ENCODE measurements at regions not wholly inside any gene's neighbourhood (a gene's known extent, or its start where the extent isn't known, plus 50 kb on each side); places are given as distances from the start of the nearest gene placed in this dataset.

DNA sequence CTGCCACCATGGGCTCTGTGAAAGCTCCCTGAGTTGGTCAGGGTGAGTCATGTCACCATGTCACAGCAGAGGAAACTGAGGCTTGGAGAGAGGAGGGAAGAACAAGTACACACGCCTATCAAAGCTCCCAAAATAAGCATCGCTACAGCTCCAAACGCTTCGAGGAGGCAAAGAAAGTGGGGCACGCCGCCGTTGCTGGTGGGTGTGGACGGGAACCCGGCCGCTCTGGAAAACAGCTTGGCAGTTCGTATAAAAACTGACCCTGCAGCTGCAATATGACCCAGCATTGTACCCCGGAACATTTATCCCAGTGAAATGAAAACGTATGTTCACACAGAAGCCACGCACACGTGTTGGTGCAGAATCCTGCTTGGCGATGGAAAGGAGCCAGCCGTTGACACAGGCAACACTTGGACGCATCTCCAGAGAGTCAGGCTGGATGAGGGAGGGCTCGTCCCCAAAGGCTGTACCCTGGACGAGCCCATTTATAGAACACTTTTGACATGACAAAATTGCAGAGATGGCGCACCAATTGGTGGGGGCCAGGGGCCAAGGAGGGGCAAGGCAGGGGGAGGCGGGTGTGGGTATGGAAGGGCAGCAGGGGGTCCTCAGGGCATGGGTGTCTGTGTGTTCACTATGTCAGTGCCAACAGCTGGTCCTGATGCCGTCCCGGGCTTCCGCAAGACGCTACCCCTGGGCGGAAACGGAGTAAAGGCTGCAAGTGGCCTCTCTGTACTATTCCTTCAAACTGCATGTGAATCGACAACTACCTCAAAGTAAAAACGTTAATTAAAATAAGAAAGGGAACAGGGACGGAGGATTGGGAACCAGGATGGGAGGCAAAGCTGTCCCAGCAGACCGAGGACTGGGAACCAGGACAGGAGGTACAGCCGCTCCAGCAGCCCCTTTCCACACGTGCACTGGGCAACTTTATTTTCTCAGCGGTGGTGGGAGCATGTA is 173.0 kb downstream of the OLFM1 start:
- no peak overlapping the region for H4K8ac ChIP-seq (ENCODE audit: low read length)
- no peak overlapping the region for H3K4ac ChIP-seq (ENCODE audit: low read depth in 1 of 2, low read length in 2 of 2)
- H3K14ac ChIP-seq (ENCODE audit: low read length in 2 of 2): no peak overlapping the region
- no peak overlapping the region for H3K27ac ChIP-seq (ENCODE audit: low read length, poor library complexity, severe bottlenecking)
- H3K18ac ChIP-seq (ENCODE audit: low read depth in 1 of 2, low read length in 2 of 2): no peak overlapping the region
- no peak overlapping the region for H2BK12ac ChIP-seq (ENCODE audit: low read length in 2 of 2)
- H2BK120ac ChIP-seq (ENCODE audit: low read depth, low read length): no peak overlapping the region
- no peak overlapping the region for H2BK15ac ChIP-seq (ENCODE audit: low read depth, poor library complexity, severe bottlenecking)
- H3K27me3 ChIP-seq (ENCODE audit: control insufficient read depth in 1 of 2, insufficient read depth in 1 of 2, low read length in 2 of 2): peaks cover 0 to 39% of the 10 kb centered on the region in 2 experiments
- no peaks in the 10 kb centered on the region for H3K79me1 ChIP-seq (replicated peaks; ENCODE audit: low read length, poor library complexity, severe bottlenecking)
- H3K9me3 ChIP-seq (ENCODE audit: control insufficient read depth, low read length): no peaks in the 10 kb centered on the region
- H2AFZ ChIP-seq (ENCODE audit: low read depth, low read length): no peak overlapping the region
- H3K9ac ChIP-seq (ENCODE audit: low read length): no peak overlapping the region
- H3K4me3 ChIP-seq (ENCODE audit: insufficient read depth in 1 of 2, low read depth in 1 of 2, low read length in 2 of 2): no peak overlapping the region
- no peak overlapping the region for H3K23ac ChIP-seq (ENCODE audit: low read length in 2 of 2)
- 76% methylated on average over 28 of the region's 35 CpGs for WGBS
- no peak overlapping the region for H2AK5ac ChIP-seq (ENCODE audit: low read length, severe bottlenecking)
- no peak for DNase-seq
- no peaks in the 10 kb centered on the region for H3K4me1 ChIP-seq (ENCODE audit: control insufficient read depth, insufficient read depth, low read depth, low read length)
- H2BK5ac ChIP-seq (ENCODE audit: low read depth, low read length, poor library complexity, severe bottlenecking): no peak overlapping the region
- no peak overlapping the region for H4K91ac ChIP-seq (ENCODE audit: low read length)
- H3K4me2 ChIP-seq (ENCODE audit: low read length, poor library complexity, severe bottlenecking): no peak overlapping the region
- no peaks in the 10 kb centered on the region for H3K36me3 ChIP-seq (ENCODE audit: control insufficient read depth in 1 of 2, insufficient read depth in 2 of 2, low read depth in 1 of 2, low read length in 2 of 2)

DNA sequence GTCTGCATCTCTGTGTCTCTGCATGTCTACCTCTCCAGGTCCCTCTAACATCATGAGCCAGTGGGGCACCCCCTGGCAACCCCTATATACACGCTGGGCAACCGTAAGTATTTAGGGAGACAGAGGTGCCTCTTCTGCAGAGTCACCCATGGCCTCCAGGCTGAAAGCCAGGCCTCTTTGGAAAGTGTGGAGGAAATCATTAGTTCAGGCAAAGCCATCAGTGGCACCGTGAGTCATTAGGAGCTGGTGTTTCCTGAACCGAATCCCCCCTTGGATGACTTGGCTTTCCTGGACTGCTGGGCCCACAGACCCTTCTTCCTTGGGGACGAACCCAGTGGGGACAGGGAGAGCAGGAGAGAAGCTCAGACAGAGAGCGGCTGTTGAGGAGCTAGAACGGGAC is 174.8 kb downstream of the OLFM1 start:
- 71% methylated on average over 7 of the region's 7 CpGs for WGBS
- Histone ChIP-seq H2BK5ac (ENCODE audit: low read depth, low read length, poor library complexity, severe bottlenecking) (no peak overlapping the region), H3K4me3 (ENCODE audit: insufficient read depth in 1 of 2, low read depth in 1 of 2, low read length in 2 of 2) (no peak overlapping the region), H3K14ac (ENCODE audit: low read length in 2 of 2) (no peak overlapping the region), H2AFZ (ENCODE audit: low read depth, low read length) (no peak overlapping the region), H3K18ac (ENCODE audit: low read depth in 1 of 2, low read length in 2 of 2) (no peak overlapping the region), H3K36me3 (ENCODE audit: control insufficient read depth in 1 of 2, insufficient read depth in 2 of 2, low read depth in 1 of 2, low read length in 2 of 2) (no peaks in the 10 kb centered on the region), H3K79me1 (replicated peaks; ENCODE audit: low read length, poor library complexity, severe bottlenecking) (no peaks in the 10 kb centered on the region), H2BK120ac (ENCODE audit: low read depth, low read length) (no peak overlapping the region), H4K8ac (ENCODE audit: low read length) (no peak overlapping the region), H3K4ac (ENCODE audit: low read depth in 1 of 2, low read length in 2 of 2) (no peak overlapping the region), H3K9me3 (ENCODE audit: control insufficient read depth, low read length) (no peaks in the 10 kb centered on the region), H3K27ac (ENCODE audit: low read length, poor library complexity, severe bottlenecking) (no peak overlapping the region), H3K4me1 (ENCODE audit: control insufficient read depth, insufficient read depth, low read depth, low read length) (no peaks in the 10 kb centered on the region), H3K9ac (ENCODE audit: low read length) (no peak overlapping the region), H2AK5ac (ENCODE audit: low read length, severe bottlenecking) (no peak overlapping the region), H3K4me2 (ENCODE audit: low read length, poor library complexity, severe bottlenecking) (no peak overlapping the region), H4K91ac (ENCODE audit: low read length) (no peak overlapping the region), H3K27me3 (ENCODE audit: control insufficient read depth in 1 of 2, insufficient read depth in 1 of 2, low read length in 2 of 2) (peaks cover 0 to 45% of the 10 kb centered on the region in 2 experiments), H2BK12ac (ENCODE audit: low read length in 2 of 2) (no peak overlapping the region), H2BK15ac (ENCODE audit: low read depth, poor library complexity, severe bottlenecking) (no peak overlapping the region), H3K23ac (ENCODE audit: low read length in 2 of 2) (no peak overlapping the region)
- DNase-seq: no peak

DNA sequence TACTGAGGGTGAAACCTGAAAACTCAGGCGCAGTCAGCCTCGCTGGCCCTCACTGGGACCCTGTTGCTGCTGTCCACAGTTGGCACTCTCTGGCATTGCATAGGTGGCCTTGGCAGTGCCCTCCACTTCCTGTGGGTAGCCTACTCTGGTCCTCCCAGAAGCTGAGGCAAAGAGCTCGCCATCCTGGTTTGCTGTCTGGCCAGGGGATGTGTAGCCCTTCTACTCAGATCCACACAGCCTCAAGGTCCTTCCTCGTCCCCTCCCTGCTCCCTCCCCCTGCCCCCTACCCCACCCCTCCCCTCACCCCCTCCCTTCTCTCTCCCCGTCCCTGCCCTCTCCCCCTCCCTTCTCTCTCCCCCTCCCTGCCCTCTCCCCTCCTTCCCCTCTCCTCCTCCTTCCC is 176.0 kb downstream of the OLFM1 start:
- Histone ChIP-seq H3K4me2 (ENCODE audit: low read length, poor library complexity, severe bottlenecking) (no peak overlapping the region), H3K9ac (ENCODE audit: low read length) (no peak overlapping the region), H2BK5ac (ENCODE audit: low read depth, low read length, poor library complexity, severe bottlenecking) (no peak overlapping the region), H3K23ac (ENCODE audit: low read length in 2 of 2) (no peak overlapping the region), H2BK120ac (ENCODE audit: low read depth, low read length) (no peak overlapping the region), H3K4me3 (ENCODE audit: insufficient read depth in 1 of 2, low read depth in 1 of 2, low read length in 2 of 2) (no peak overlapping the region), H3K4ac (ENCODE audit: low read depth in 1 of 2, low read length in 2 of 2) (no peak overlapping the region), H4K91ac (ENCODE audit: low read length) (no peak overlapping the region), H3K79me1 (replicated peaks; ENCODE audit: low read length, poor library complexity, severe bottlenecking) (no peaks in the 10 kb centered on the region), H3K36me3 (ENCODE audit: control insufficient read depth in 1 of 2, insufficient read depth in 2 of 2, low read depth in 1 of 2, low read length in 2 of 2) (no peaks in the 10 kb centered on the region), H2BK12ac (ENCODE audit: low read length in 2 of 2) (no peak overlapping the region), H3K27ac (ENCODE audit: low read length, poor library complexity, severe bottlenecking) (no peak overlapping the region), H4K8ac (ENCODE audit: low read length) (no peak overlapping the region), H3K18ac (ENCODE audit: low read depth in 1 of 2, low read length in 2 of 2) (no peak overlapping the region), H3K14ac (ENCODE audit: low read length in 2 of 2) (no peak overlapping the region), H2AFZ (ENCODE audit: low read depth, low read length) (no peak overlapping the region), H3K9me3 (ENCODE audit: control insufficient read depth, low read length) (no peaks in the 10 kb centered on the region), H2BK15ac (ENCODE audit: low read depth, poor library complexity, severe bottlenecking) (no peak overlapping the region), H3K27me3 (ENCODE audit: control insufficient read depth in 1 of 2, insufficient read depth in 1 of 2, low read length in 2 of 2) (peaks cover 0 to 51% of the 10 kb centered on the region in 2 experiments), H2AK5ac (ENCODE audit: low read length, severe bottlenecking) (no peak overlapping the region), H3K4me1 (ENCODE audit: control insufficient read depth, insufficient read depth, low read depth, low read length) (no peaks in the 10 kb centered on the region)
- 70% methylated on average over 4 of the region's 5 CpGs for WGBS
- DNase-seq: no peak

DNA sequence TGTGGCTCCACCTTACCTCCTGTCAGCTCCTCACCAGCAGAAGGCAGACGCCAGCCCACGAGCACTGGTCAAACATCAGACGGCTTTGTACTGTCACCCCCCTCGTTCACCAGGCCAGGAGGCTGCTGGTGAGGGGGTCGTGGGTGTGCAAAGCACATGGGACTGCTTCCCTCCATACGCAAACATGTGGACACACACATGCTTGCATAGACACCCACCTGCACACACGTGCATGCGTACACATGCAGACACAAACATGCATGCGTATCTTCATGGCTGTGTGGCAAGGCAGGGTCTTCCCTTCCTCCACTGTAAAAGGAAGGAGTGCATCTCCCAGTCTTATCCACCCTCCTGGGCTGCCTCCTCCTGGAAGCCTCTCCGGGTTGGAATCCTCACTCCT is 178.5 kb downstream of the OLFM1 start:
- no peaks in the 10 kb centered on the region for H3K79me1 ChIP-seq (replicated peaks; ENCODE audit: low read length, poor library complexity, severe bottlenecking)
- 76% methylated on average over 10 of the region's 10 CpGs for WGBS
- H3K9me3 ChIP-seq (ENCODE audit: control insufficient read depth, low read length): no peaks in the 10 kb centered on the region
- H3K4me2 ChIP-seq (ENCODE audit: low read length, poor library complexity, severe bottlenecking): no peak overlapping the region
- no peak overlapping the region for H3K14ac ChIP-seq (ENCODE audit: low read length in 2 of 2)
- no peaks in the 10 kb centered on the region for H3K4me1 ChIP-seq (ENCODE audit: control insufficient read depth, insufficient read depth, low read depth, low read length)
- H3K23ac ChIP-seq (ENCODE audit: low read length in 2 of 2): no peak overlapping the region
- no peak overlapping the region for H2BK120ac ChIP-seq (ENCODE audit: low read depth, low read length)
- H4K8ac ChIP-seq (ENCODE audit: low read length): no peak overlapping the region
- H3K9ac ChIP-seq (ENCODE audit: low read length): no peak overlapping the region
- no peak overlapping the region for H2AK5ac ChIP-seq (ENCODE audit: low read length, severe bottlenecking)
- no peak overlapping the region for H3K4ac ChIP-seq (ENCODE audit: low read depth in 1 of 2, low read length in 2 of 2)
- H3K27ac ChIP-seq (ENCODE audit: low read length, poor library complexity, severe bottlenecking): no peak overlapping the region
- no peak overlapping the region for H4K91ac ChIP-seq (ENCODE audit: low read length)
- DNase-seq: no peak
- H3K18ac ChIP-seq (ENCODE audit: low read depth in 1 of 2, low read length in 2 of 2): no peak overlapping the region
- no peak overlapping the region for H2BK5ac ChIP-seq (ENCODE audit: low read depth, low read length, poor library complexity, severe bottlenecking)
- no peak overlapping the region for H2BK15ac ChIP-seq (ENCODE audit: low read depth, poor library complexity, severe bottlenecking)
- H2AFZ ChIP-seq (ENCODE audit: low read depth, low read length): no peak overlapping the region
- no peak overlapping the region for H3K4me3 ChIP-seq (ENCODE audit: insufficient read depth in 1 of 2, low read depth in 1 of 2, low read length in 2 of 2)
- H3K27me3 ChIP-seq (ENCODE audit: control insufficient read depth in 1 of 2, insufficient read depth in 1 of 2, low read length in 2 of 2): peaks cover 0 to 46% of the 10 kb centered on the region in 2 experiments
- H2BK12ac ChIP-seq (ENCODE audit: low read length in 2 of 2): no peak overlapping the region
- H3K36me3 ChIP-seq (ENCODE audit: control insufficient read depth in 1 of 2, insufficient read depth in 2 of 2, low read depth in 1 of 2, low read length in 2 of 2): no peaks in the 10 kb centered on the region

Measured in mesenchymal stem cell (in vitro differentiated cells and primary cell).